Aorta (tissue), 5 donors: ENCODE measurements at regions not wholly inside any gene's neighbourhood (a gene's known extent, or its start where the extent isn't known, plus 50 kb on each side); places are given as distances from the start of the nearest gene placed in this dataset.

Source experiments
- ATAC-seq: fragments of 200-7000 bp; cut with Tn5 transposase; one replicate; pipeline ENCODE4 v1.9.1; 2022; ENCODE audit warnings: moderate library complexity; ENCODE audit not compliant: low FRiP score
- DNase-seq, 2 donors: peaks; one replicate each; pipeline ENCODE4 v3.0.0-alpha.2; 2020
- H3K27ac ChIP-seq, 2 donors: one replicate each; pipeline ENCODE4 v1.5.1; 2013; ENCODE audit warnings: low read length in 2 of 2, mild to moderate bottlenecking in 2 of 2, moderate library complexity in 2 of 2, control low read depth in 1 of 2, inconsistent platforms in 1 of 2, low read depth in 1 of 2
- H3K27me3 ChIP-seq, 2 donors: one replicate each; pipeline ENCODE4 v1.6.1; 2013; ENCODE audit warnings: control low read depth in 1 of 2, low read length in 1 of 2, mild to moderate bottlenecking in 1 of 2, moderate library complexity in 1 of 2; ENCODE audit not compliant: insufficient read depth in 2 of 2, control insufficient read depth in 1 of 2
- H3K36me3 ChIP-seq, 2 donors: one replicate each; pipeline ENCODE4 v1.6.1; 2013; ENCODE audit warnings: control low read depth in 1 of 2, low read length in 1 of 2, mild to moderate bottlenecking in 1 of 2; ENCODE audit not compliant: insufficient read depth in 2 of 2, control insufficient read depth in 1 of 2
- H3K4me1 ChIP-seq, 2 donors: one replicate each; pipeline ENCODE4 v1.6.1; 2013; ENCODE audit warnings: low read length in 2 of 2, control low read depth in 1 of 2, mild to moderate bottlenecking in 1 of 2, moderate library complexity in 1 of 2; ENCODE audit not compliant: insufficient read depth in 2 of 2, control insufficient read depth in 1 of 2
- H3K4me3 ChIP-seq, 2 donors: one replicate each; pipeline ENCODE4 v1.5.1; 2013; ENCODE audit warnings: low read length in 2 of 2, control low read depth in 1 of 2, mild to moderate bottlenecking in 1 of 2
- H3K9me3 ChIP-seq: one replicate; pipeline ENCODE4 v1.6.1; 2013; ENCODE audit warnings: mild to moderate bottlenecking, low read length; ENCODE audit not compliant: control insufficient read depth
- WGBS, 2 donors: extraction: QIAGEN DNeasy Blood & Tissue Kit; methylation state at CpG; one replicate each; pipeline ENCODE4 v1.1.7; 2013; 5-methylcytosine and 5-hydroxymethylcytosine counted together
- intact Hi-C, 2 donors: fragments of 100-400 bp; cut with DNase I; formaldehyde crosslinking; loops; one replicate each; pipeline versions ENCODE4 v1.14.2 to v1.15.0; 2022
- donor health status: healthy with polysubstance abuse.
- donor health status: Bipolar disorder and iron deficiency.
- donor health status: DM: no; HTN: no; CAD: no.
- donor health status: DM: no; HTN: no; CAD: no.
- donor health status: DM: yes; HTN: yes; CAD: no.

GRCh38 chr16:63714876-63715275 is 1407.0 kb downstream of the CDH11 start:
- H3K27me3 ChIP-seq: no peaks in the 10 kb centered on the region
- no peak overlapping the region for H3K27ac ChIP-seq
- 94 to 95% methylated on average over 3 of the region's 3 CpGs for WGBS, 2 donors
- H3K36me3 ChIP-seq: no peaks in the 10 kb centered on the region
- H3K4me3 ChIP-seq: no peak overlapping the region
- intact Hi-C loops: no loop called here
- H3K9me3 ChIP-seq: no peaks in the 10 kb centered on the region
- ATAC-seq: no peak
- no peaks in the 10 kb centered on the region for H3K4me1 ChIP-seq
- DNase-seq: no peak

- intact Hi-C loops: no loop called here
Measured at GRCh38 chr16:63712725-63713124, 1409.1 kb downstream of the CDH11 start.

GRCh38 chr16:63703612-63704011 is 1418.3 kb downstream of the CDH11 start:
- WGBS, 2 donors: 89 to 92% methylated on average over 13 of the region's 13 CpGs

More at GRCh38 chr16:63712725-63713124, 1409.1 kb downstream of the CDH11 start:
- Histone ChIP-seq H3K27ac (no peak overlapping the region), H3K36me3 (no peaks in the 10 kb centered on the region), H3K4me1 (no peaks in the 10 kb centered on the region), H3K9me3 (no peaks in the 10 kb centered on the region), H3K4me3 (no peak overlapping the region), H3K27me3 (no peaks in the 10 kb centered on the region)
- DNase-seq (no peak), ATAC-seq (no peak)
- 97% methylated on average over 1 of the region's 1 CpG for WGBS, 2 donors

GRCh38 chr16:63702981-63703590 is 1418.8 kb downstream of the CDH11 start:
- ATAC-seq (peak; percentile 22), DNase-seq (no peak)
- Histone ChIP-seq H3K36me3 (no peaks in the 10 kb centered on the region), H3K4me3 (no peak overlapping the region), H3K4me1 (no peaks in the 10 kb centered on the region), H3K27ac (no peak overlapping the region), H3K9me3 (no peaks in the 10 kb centered on the region), H3K27me3 (no peaks in the 10 kb centered on the region)
- intact Hi-C loops: no loop called here
- WGBS, 2 donors: 46 to 53% methylated on average over 11 of the region's 11 CpGs

More at GRCh38 chr16:63703612-63704011, 1418.3 kb downstream of the CDH11 start:
- DNase-seq: no peak
- H3K36me3 ChIP-seq: no peaks in the 10 kb centered on the region
- H3K27ac ChIP-seq: no peak overlapping the region
- no peaks in the 10 kb centered on the region for H3K4me1 ChIP-seq
- H3K27me3 ChIP-seq: no peaks in the 10 kb centered on the region
- no peaks in the 10 kb centered on the region for H3K9me3 ChIP-seq
- no peak for ATAC-seq
- no peak overlapping the region for H3K4me3 ChIP-seq
- intact Hi-C loops: no loop called here

- WGBS, 2 donors: 37% methylated on average over 1 of the region's 1 CpG
- DNase-seq (no peak), ATAC-seq (no peak)
- intact Hi-C loops: no loop called here
- Histone ChIP-seq H3K4me1 (no peaks in the 10 kb centered on the region), H3K27ac (no peak overlapping the region), H3K4me3 (no peak overlapping the region), H3K27me3 (no peaks in the 10 kb centered on the region), H3K9me3 (no peaks in the 10 kb centered on the region), H3K36me3 (no peaks in the 10 kb centered on the region)
Measured at GRCh38 chr16:63697736-63698135, 1424.1 kb downstream of the CDH11 start.

GRCh38 chr16:63695347-63695746 is 1426.5 kb downstream of the CDH11 start:
- ATAC-seq (no peak), DNase-seq (no peak)
- H3K4me1 ChIP-seq: no peaks in the 10 kb centered on the region
- WGBS, 2 donors: 55 to 58% methylated on average over 1 of the region's 1 CpG
- intact Hi-C loops: no loop called here
- H3K27ac ChIP-seq: no peak overlapping the region
- no peaks in the 10 kb centered on the region for H3K9me3 ChIP-seq
- no peak overlapping the region for H3K4me3 ChIP-seq
- H3K27me3 ChIP-seq: no peaks in the 10 kb centered on the region
- no peaks in the 10 kb centered on the region for H3K36me3 ChIP-seq

GRCh38 chr16:63690961-63691360 is 1430.9 kb downstream of the CDH11 start:
- Histone ChIP-seq H3K27me3 (no peaks in the 10 kb centered on the region), H3K27ac (no peak overlapping the region), H3K4me1 (no peaks in the 10 kb centered on the region), H3K9me3 (no peaks in the 10 kb centered on the region), H3K4me3 (no peak overlapping the region), H3K36me3 (no peaks in the 10 kb centered on the region)
- ATAC-seq: no peak
- intact Hi-C loops: no loop called here
- DNase-seq: no peak
- 78 to 79% methylated on average over 7 of the region's 7 CpGs for WGBS, 2 donors

GRCh38 chr16:63690267-63690666 is 1431.6 kb downstream of the CDH11 start:
- no peak overlapping the region for H3K4me3 ChIP-seq
- DNase-seq: no peak
- no peaks in the 10 kb centered on the region for H3K27me3 ChIP-seq
- intact Hi-C loops: no loop called here
- 81 to 88% methylated on average over 7 of the region's 7 CpGs for WGBS, 2 donors
- no peaks in the 10 kb centered on the region for H3K9me3 ChIP-seq
- no peaks in the 10 kb centered on the region for H3K36me3 ChIP-seq
- H3K4me1 ChIP-seq: no peaks in the 10 kb centered on the region
- no peak for ATAC-seq
- H3K27ac ChIP-seq: no peak overlapping the region

GRCh38 chr16:63689068-63689467 is 1432.8 kb downstream of the CDH11 start:
- intact Hi-C loops: no loop called here
- H3K27me3 ChIP-seq: peaks cover 0 to 2% of the 10 kb centered on the region in 2 donors
- ATAC-seq: no peak

More at GRCh38 chr16:63689068-63689467, 1432.8 kb downstream of the CDH11 start:
- 74 to 79% methylated on average over 4 of the region's 4 CpGs for WGBS, 2 donors
- no peaks in the 10 kb centered on the region for H3K4me1 ChIP-seq
- H3K4me3 ChIP-seq: no peak overlapping the region
- no peak overlapping the region for H3K27ac ChIP-seq
- H3K9me3 ChIP-seq: peaks cover 4% of the 10 kb centered on the region
- DNase-seq: no peak
- H3K36me3 ChIP-seq: no peaks in the 10 kb centered on the region
